GM12892 (cell line): ENCODE measurements at regions not wholly inside any gene's neighbourhood (a gene's known extent, or its start where the extent isn't known, plus 50 kb on each side); places are given as distances from the start of the nearest gene placed in this dataset.

ENCODE experiments used
- POLR2A ChIP-seq: IDR thresholded peaks from 2 replicates; pipeline ENCODE4 v1.6.1; 2011; ENCODE audit warnings: low read depth, low read length, control low read depth
- POLR2AphosphoS5 ChIP-seq: IDR thresholded peaks from 2 replicates; pipeline ENCODE4 v1.6.1; 2011; ENCODE audit warnings: low read depth, low read length, control low read depth
- TAF1 ChIP-seq: IDR thresholded peaks from 2 replicates; pipeline ENCODE4 v1.6.1; 2011; ENCODE audit warnings: low read depth, mild to moderate bottlenecking, control low read depth, low read length, borderline replicate concordance

GRCh38 chr11:119530509-119530908 lies 107.5 kb upstream of the THY1 start:
- TF ChIP-seq POLR2AphosphoS5, result no peak
- TF ChIP-seq POLR2A, result no peak
- TF ChIP-seq TAF1, result no peak
